ENCODE measurements at regions not wholly inside any gene's neighbourhood (a gene's known extent, or its start where the extent isn't known, plus 50 kb on each side); places are given as distances from the start of the nearest gene placed in this dataset.

DNA sequence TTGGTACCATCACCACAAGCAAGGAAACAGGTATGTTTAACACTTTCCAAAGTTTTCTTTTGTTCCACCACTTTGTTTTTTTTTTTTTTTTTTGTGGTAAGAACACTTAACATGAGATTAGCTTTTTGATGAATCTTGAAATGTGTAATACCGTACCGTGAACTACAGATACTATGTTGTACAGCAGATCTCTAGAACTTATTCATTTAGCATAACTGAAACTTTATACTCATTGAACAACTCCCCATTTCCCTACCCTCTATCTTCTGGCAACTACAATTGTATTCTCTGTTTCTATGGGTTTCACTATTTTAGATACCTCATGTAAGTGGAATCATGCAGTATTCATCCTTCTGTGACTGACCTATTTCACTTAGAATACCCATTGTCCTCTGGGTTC, 162.7 kb upstream of the ITGB1 start:
- Histone ChIP-seq H4K20me1 (ENCODE audit: low read length) (no peaks in the 10 kb centered on the region), H3K4me2 (ENCODE audit: low read length) (no peak overlapping the region), H3K9me2 (replicated peaks; ENCODE audit: low read length) (no peaks in the 10 kb centered on the region), H3K4me3 (ENCODE audit: low read length) (no peak overlapping the region), H3K27ac (ENCODE audit: low read length) (no peak overlapping the region), H2AFZ (ENCODE audit: low read length) (no peak overlapping the region), H3K9me3 (ENCODE audit: low read length) (no peaks in the 10 kb centered on the region), H3K79me2 (ENCODE audit: low read length) (no peaks in the 10 kb centered on the region), H3K36me3 (ENCODE audit: low read depth, low read length) (no peaks in the 10 kb centered on the region), H3K27me3 (ENCODE audit: low read length) (no peaks in the 10 kb centered on the region), H3K4me1 (ENCODE audit: insufficient read depth, low read length) (peaks cover 21% of the 10 kb centered on the region), H3K9ac (ENCODE audit: low read length) (no peak overlapping the region), H3F3A (ENCODE audit: low read length, unreplicated experiment) (no peaks in the 10 kb centered on the region)
- intact Hi-C loops (cut with micrococcal nuclease) = no loop called here
- TF ChIP-seq EZH2phosphoT487 (IDR thresholded peaks at IDR 0.05; ENCODE audit: borderline replicate concordance, low read length) (no peak), EZH2 (IDR thresholded peaks at IDR 0.05; ENCODE audit: low read length, unreplicated experiment) (no peak), CTCF (conservative IDR thresholded peaks at IDR 0.05; ENCODE audit: low read depth, low read length) (no peak)
- no peak for ATAC-seq
- ChIA-PET CTCF (no interaction called here), POLR2A (ENCODE audit: unreplicated experiment) (no interaction called here)
- DNase-seq = no peak
- no TSS peak for BruUV-seq (replicated peaks)

- Histone ChIP-seq H3K4me2 (ENCODE audit: low read length) (no peak overlapping the region), H3K4me3 (ENCODE audit: low read length) (no peak overlapping the region), H3K36me3 (ENCODE audit: low read depth, low read length) (no peaks in the 10 kb centered on the region), H3F3A (ENCODE audit: low read length, unreplicated experiment) (no peaks in the 10 kb centered on the region), H3K4me1 (ENCODE audit: insufficient read depth, low read length) (peaks cover 22% of the 10 kb centered on the region), H3K27ac (ENCODE audit: low read length) (no peak overlapping the region), H3K9ac (ENCODE audit: low read length) (no peak overlapping the region), H4K20me1 (ENCODE audit: low read length) (no peaks in the 10 kb centered on the region), H3K27me3 (ENCODE audit: low read length) (no peaks in the 10 kb centered on the region), H3K9me3 (ENCODE audit: low read length) (no peaks in the 10 kb centered on the region), H2AFZ (ENCODE audit: low read length) (no peak overlapping the region), H3K9me2 (replicated peaks; ENCODE audit: low read length) (no peaks in the 10 kb centered on the region), H3K79me2 (ENCODE audit: low read length) (no peaks in the 10 kb centered on the region)
- BruUV-seq (replicated peaks) = no TSS peak
- no peak for TF ChIP-seq CTCF (conservative IDR thresholded peaks at IDR 0.05; ENCODE audit: low read depth, low read length)
- TF ChIP-seq EZH2 (IDR thresholded peaks at IDR 0.05; ENCODE audit: low read length, unreplicated experiment) = no peak
- TF ChIP-seq EZH2phosphoT487 (IDR thresholded peaks at IDR 0.05; ENCODE audit: borderline replicate concordance, low read length) = no peak
- DNase-seq (no peak), ATAC-seq (no peak)
- intact Hi-C loops (cut with micrococcal nuclease) = no loop called here
- ChIA-PET POLR2A (ENCODE audit: unreplicated experiment) (no interaction called here), CTCF (no interaction called here)
Measured at GRCh38 chr10:33120275-33120674, 162.2 kb upstream of the ITGB1 start.

- Histone ChIP-seq H3F3A (ENCODE audit: low read length, unreplicated experiment) (no peaks in the 10 kb centered on the region), H3K79me2 (ENCODE audit: low read length) (no peaks in the 10 kb centered on the region), H3K27me3 (ENCODE audit: low read length) (no peaks in the 10 kb centered on the region), H3K4me3 (ENCODE audit: low read length) (no peak overlapping the region), H4K20me1 (ENCODE audit: low read length) (no peaks in the 10 kb centered on the region), H3K27ac (ENCODE audit: low read length) (no peak overlapping the region), H3K4me2 (ENCODE audit: low read length) (no peak overlapping the region), H3K9me3 (ENCODE audit: low read length) (no peaks in the 10 kb centered on the region), H3K9ac (ENCODE audit: low read length) (no peak overlapping the region), H3K4me1 (ENCODE audit: insufficient read depth, low read length) (peaks cover 45% of the 10 kb centered on the region), H3K36me3 (ENCODE audit: low read depth, low read length) (no peaks in the 10 kb centered on the region), H3K9me2 (replicated peaks; ENCODE audit: low read length) (no peaks in the 10 kb centered on the region), H2AFZ (ENCODE audit: low read length) (no peak overlapping the region)
- intact Hi-C loops (cut with micrococcal nuclease) = loop anchor here (1.0 kb wide), 1 partner anchor 8 kb away; no protein-coding TSS in a partner anchor
- ATAC-seq (no peak), DNase-seq (no peak)
- no TSS peak for BruUV-seq (replicated peaks)
- TF ChIP-seq CTCF (conservative IDR thresholded peaks at IDR 0.05; ENCODE audit: low read depth, low read length) (no peak), EZH2 (IDR thresholded peaks at IDR 0.05; ENCODE audit: low read length, unreplicated experiment) (no peak), EZH2phosphoT487 (IDR thresholded peaks at IDR 0.05; ENCODE audit: borderline replicate concordance, low read length) (no peak)
- ChIA-PET POLR2A (ENCODE audit: unreplicated experiment) (no interaction called here), CTCF (no interaction called here)
Measured at GRCh38 chr10:33117816-33118215, 159.8 kb upstream of the ITGB1 start.
